B cell (primary cell): ENCODE measurements at regions not wholly inside any gene's neighbourhood (a gene's known extent, or its start where the extent isn't known, plus 50 kb on each side); places are given as distances from the start of the nearest gene placed in this dataset.

Experiments
- EZH2 ChIP-seq: IDR thresholded peaks from 2 replicates; pipeline ENCODE4 v1.6.1; 2012; ENCODE audit warnings: borderline replicate concordance, low read depth, mild to moderate bottlenecking, moderate library complexity, low read length; ENCODE audit not compliant: insufficient read depth, poor library complexity, severe bottlenecking
- TF ChIP-seq, protein P1 (sequence below): fragments of 200-600 bp; IDR thresholded peaks from one replicate; pipeline ENCODE4 v1.8.0; 2022; ENCODE audit warnings: antibody characterized with exemption, mild to moderate bottlenecking

DNA sequence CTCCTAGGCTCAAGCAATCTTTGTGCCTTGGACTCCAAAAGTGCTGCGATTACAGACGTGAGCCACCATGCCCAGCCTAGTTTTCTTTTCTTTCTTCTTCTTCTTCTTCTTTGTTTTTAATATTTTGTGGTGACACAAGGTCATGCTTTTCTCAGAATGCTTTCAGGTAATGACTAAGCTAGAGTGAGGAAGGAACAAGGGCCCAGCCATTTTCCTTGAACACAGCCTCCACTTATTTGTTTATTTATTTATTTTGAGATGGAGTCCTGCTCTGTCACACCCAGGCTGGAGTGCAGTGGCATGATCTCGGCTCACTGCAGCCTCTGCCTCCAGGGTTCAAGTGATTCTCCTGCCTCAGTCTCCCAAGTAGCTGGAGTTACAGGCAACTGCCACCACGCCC, 74.3 kb upstream of the ST3GAL5 start:
- TF ChIP-seq, protein P1, sequence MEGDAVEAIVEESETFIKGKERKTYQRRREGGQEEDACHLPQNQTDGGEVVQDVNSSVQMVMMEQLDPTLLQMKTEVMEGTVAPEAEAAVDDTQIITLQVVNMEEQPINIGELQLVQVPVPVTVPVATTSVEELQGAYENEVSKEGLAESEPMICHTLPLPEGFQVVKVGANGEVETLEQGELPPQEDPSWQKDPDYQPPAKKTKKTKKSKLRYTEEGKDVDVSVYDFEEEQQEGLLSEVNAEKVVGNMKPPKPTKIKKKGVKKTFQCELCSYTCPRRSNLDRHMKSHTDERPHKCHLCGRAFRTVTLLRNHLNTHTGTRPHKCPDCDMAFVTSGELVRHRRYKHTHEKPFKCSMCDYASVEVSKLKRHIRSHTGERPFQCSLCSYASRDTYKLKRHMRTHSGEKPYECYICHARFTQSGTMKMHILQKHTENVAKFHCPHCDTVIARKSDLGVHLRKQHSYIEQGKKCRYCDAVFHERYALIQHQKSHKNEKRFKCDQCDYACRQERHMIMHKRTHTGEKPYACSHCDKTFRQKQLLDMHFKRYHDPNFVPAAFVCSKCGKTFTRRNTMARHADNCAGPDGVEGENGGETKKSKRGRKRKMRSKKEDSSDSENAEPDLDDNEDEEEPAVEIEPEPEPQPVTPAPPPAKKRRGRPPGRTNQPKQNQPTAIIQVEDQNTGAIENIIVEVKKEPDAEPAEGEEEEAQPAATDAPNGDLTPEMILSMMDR = no peak
- TF ChIP-seq EZH2 = no peak
